ENCODE measurements at regions not wholly inside any gene's neighbourhood (a gene's known extent, or its start where the extent isn't known, plus 50 kb on each side); places are given as distances from the start of the nearest gene placed in this dataset.

GRCh38 chr16:86092586-86093480 is 193.9 kb downstream of the IRF8 start:
- ATAC-seq (no peak), DNase-seq (ENCODE audit: missing footprints) (no peak)
- intact Hi-C loops (cut with DNase I), result no loop called here

- intact Hi-C loops (cut with DNase I), result no loop called here
- peak; percentile 11 for ATAC-seq
- DNase-seq (ENCODE audit: missing footprints), result no peak
Measured at GRCh38 chr16:86093801-86094750, 195.1 kb downstream of the IRF8 start.

- no peak for ATAC-seq
- no peak for DNase-seq (ENCODE audit: missing footprints)
- intact Hi-C loops (cut with DNase I), result no loop called here
Measured at GRCh38 chr16:86095131-86095752, 196.3 kb downstream of the IRF8 start.

GRCh38 chr16:86095906-86096485 is 197.0 kb downstream of the IRF8 start:
- DNase-seq (ENCODE audit: missing footprints), result no peak
- no peak for ATAC-seq
- intact Hi-C loops (cut with DNase I), result no loop called here

GRCh38 chr16:86096850-86097249 is 197.9 kb downstream of the IRF8 start:
- ATAC-seq (no peak), DNase-seq (ENCODE audit: missing footprints) (no peak)
- intact Hi-C loops (cut with DNase I), result no loop called here

GRCh38 chr16:86099326-86099725 is 200.4 kb downstream of the IRF8 start:
- ATAC-seq, result no peak
- intact Hi-C loops (cut with DNase I), result no loop called here
- no peak for DNase-seq (ENCODE audit: missing footprints)

GRCh38 chr16:86100205-86101136 is 201.5 kb downstream of the IRF8 start:
- intact Hi-C loops (cut with DNase I), result no loop called here
- ATAC-seq (no peak), DNase-seq (ENCODE audit: missing footprints) (no peak)

- DNase-seq (ENCODE audit: missing footprints) (no peak), ATAC-seq (no peak)
- intact Hi-C loops (cut with DNase I), result no loop called here
Measured at GRCh38 chr16:86101137-86101896, 202.4 kb downstream of the IRF8 start.

GRCh38 chr16:86101897-86102157 is 202.9 kb downstream of the IRF8 start:
- intact Hi-C loops (cut with DNase I), result no loop called here
- ATAC-seq (no peak), DNase-seq (ENCODE audit: missing footprints) (no peak)

GRCh38 chr16:86103320-86103719 is 204.4 kb downstream of the IRF8 start:
- intact Hi-C loops (cut with DNase I), result no loop called here
- no peak for DNase-seq (ENCODE audit: missing footprints)
- ATAC-seq, result no peak

GRCh38 chr16:86104537-86105048 is 205.6 kb downstream of the IRF8 start:
- intact Hi-C loops (cut with DNase I), result no loop called here
- ATAC-seq, result no peak

GRCh38 chr16:86107215-86107825 is 208.4 kb downstream of the IRF8 start:
- intact Hi-C loops (cut with DNase I), result no loop called here
- ATAC-seq (no peak), DNase-seq (ENCODE audit: missing footprints) (no peak)

More at GRCh38 chr16:86104537-86105048, 205.6 kb downstream of the IRF8 start:
- no peak for DNase-seq (ENCODE audit: missing footprints)

GRCh38 chr16:86108062-86108461 is 209.1 kb downstream of the IRF8 start:
- DNase-seq (ENCODE audit: missing footprints) (no peak), ATAC-seq (no peak)
- intact Hi-C loops (cut with DNase I), result no loop called here

GRCh38 chr16:86110134-86110533 is 211.2 kb downstream of the IRF8 start:
- ATAC-seq (no peak), DNase-seq (ENCODE audit: missing footprints) (no peak)
- intact Hi-C loops (cut with DNase I), result no loop called here

- ATAC-seq, result no peak
- intact Hi-C loops (cut with DNase I), result no loop called here
- DNase-seq (ENCODE audit: missing footprints), result no peak
Measured at GRCh38 chr16:86110726-86111125, 211.8 kb downstream of the IRF8 start.

- ATAC-seq, result no peak
- intact Hi-C loops (cut with DNase I), result no loop called here
- no peak for DNase-seq (ENCODE audit: missing footprints)
Measured at GRCh38 chr16:86112178-86112577, 213.2 kb downstream of the IRF8 start.

- ATAC-seq (no peak), DNase-seq (ENCODE audit: missing footprints) (no peak)
- intact Hi-C loops (cut with DNase I), result no loop called here
Measured at GRCh38 chr16:86117235-86117634, 218.3 kb downstream of the IRF8 start.
